ENCODE measurements at regions not wholly inside any gene's neighbourhood (a gene's known extent, or its start where the extent isn't known, plus 50 kb on each side); places are given as distances from the start of the nearest gene placed in this dataset.
"Not testable (repeated sequence)": the region's sequence is repeated elsewhere in the genome, so short reads cannot be mapped to it uniquely, and the experiment has no call there.

DNA sequence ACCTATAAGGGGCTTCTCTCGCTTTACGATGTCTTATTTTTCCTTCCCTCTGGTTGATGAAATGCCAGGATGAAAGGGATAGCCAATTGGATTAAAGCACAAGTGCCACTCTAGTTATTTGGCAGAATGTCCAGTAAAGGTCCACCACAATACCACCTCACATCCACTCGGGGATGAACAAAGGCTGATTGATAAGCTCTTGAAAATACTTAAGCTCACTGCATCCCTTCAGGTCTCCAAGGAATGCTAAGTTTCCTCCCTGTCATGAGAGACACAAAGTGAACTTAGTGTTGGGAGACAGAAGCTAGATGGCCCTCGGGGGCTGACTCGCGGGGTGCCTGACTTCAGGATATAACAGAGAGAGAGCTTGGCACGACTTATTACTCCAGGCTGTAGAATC, 185.9 kb upstream of the ZNF644 start:
- not testable (repeated sequence) for H3K9me3 Mint-ChIP-seq, H3K4me3 Mint-ChIP-seq, H3K27ac Mint-ChIP-seq

GRCh38 chr1:91204150-91204549, 182.3 kb upstream of the ZNF644 start:
- not testable (repeated sequence) for H3K27me3 Mint-ChIP-seq (ENCODE audit: low read depth, poor library complexity); H3K27ac Mint-ChIP-seq; DNase-seq; H3K9me3 Mint-ChIP-seq; H3K36me3 Mint-ChIP-seq (ENCODE audit: low read depth); H3K4me1 Mint-ChIP-seq; H3K4me3 Mint-ChIP-seq

More for the DNA sequence above, 185.9 kb upstream of the ZNF644 start:
- not testable (repeated sequence) for H3K36me3 Mint-ChIP-seq (ENCODE audit: low read depth); H3K4me1 Mint-ChIP-seq; DNase-seq; H3K27me3 Mint-ChIP-seq (ENCODE audit: low read depth, poor library complexity)

GRCh38 chr1:91201694-91202093, 179.9 kb upstream of the ZNF644 start:
- H3K27me3 Mint-ChIP-seq (ENCODE audit: low read depth, poor library complexity): peaks cover 7% of the 10 kb centered on the region
- no peaks in the 10 kb centered on the region for H3K9me3 Mint-ChIP-seq
- no peaks in the 10 kb centered on the region for H3K4me1 Mint-ChIP-seq
- no peak for TF ChIP-seq CTCF (IDR thresholded peaks at IDR 0.05)
- H3K36me3 Mint-ChIP-seq (ENCODE audit: low read depth): no peaks in the 10 kb centered on the region
- H3K27ac Mint-ChIP-seq: no peak overlapping the region
- H3K4me3 Mint-ChIP-seq: no peak overlapping the region
- no peak for DNase-seq

DNA sequence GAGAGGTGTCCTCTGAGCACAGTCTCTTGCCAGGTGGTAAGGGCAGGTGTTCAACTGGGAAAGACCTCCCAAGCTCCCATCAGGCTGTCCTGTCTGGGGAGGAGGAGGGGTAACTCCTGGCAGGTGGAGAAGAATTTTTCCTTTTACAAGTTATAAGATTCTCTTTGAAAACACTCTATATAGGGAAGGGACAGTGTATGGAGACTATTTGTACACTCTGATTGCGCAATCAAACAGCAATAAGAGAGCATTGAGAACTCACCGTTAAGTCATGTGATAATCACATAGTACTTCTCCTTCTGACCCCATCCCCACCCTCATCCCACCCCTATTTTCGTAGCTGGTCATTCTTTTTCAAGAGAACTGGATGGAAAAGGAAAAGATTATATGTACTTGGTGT, 179.3 kb upstream of the ZNF644 start:
- TF ChIP-seq CTCF (IDR thresholded peaks at IDR 0.05): no peak
- Mint-ChIP-seq H3K36me3 (ENCODE audit: low read depth) (no peaks in the 10 kb centered on the region), H3K27me3 (ENCODE audit: low read depth, poor library complexity) (peaks cover 7% of the 10 kb centered on the region), H3K9me3 (no peaks in the 10 kb centered on the region), H3K4me3 (no peak overlapping the region), H3K4me1 (no peaks in the 10 kb centered on the region), H3K27ac (no peak overlapping the region)
- no peak for DNase-seq

GRCh38 chr1:91200675-91201074, 178.8 kb upstream of the ZNF644 start:
- Mint-ChIP-seq H3K4me1 (no peaks in the 10 kb centered on the region), H3K4me3 (no peak overlapping the region), H3K9me3 (no peaks in the 10 kb centered on the region), H3K27ac (no peak overlapping the region), H3K27me3 (ENCODE audit: low read depth, poor library complexity) (peaks cover 7% of the 10 kb centered on the region), H3K36me3 (ENCODE audit: low read depth) (no peaks in the 10 kb centered on the region)
- no peak for DNase-seq
- no peak for TF ChIP-seq CTCF (IDR thresholded peaks at IDR 0.05)

DNA sequence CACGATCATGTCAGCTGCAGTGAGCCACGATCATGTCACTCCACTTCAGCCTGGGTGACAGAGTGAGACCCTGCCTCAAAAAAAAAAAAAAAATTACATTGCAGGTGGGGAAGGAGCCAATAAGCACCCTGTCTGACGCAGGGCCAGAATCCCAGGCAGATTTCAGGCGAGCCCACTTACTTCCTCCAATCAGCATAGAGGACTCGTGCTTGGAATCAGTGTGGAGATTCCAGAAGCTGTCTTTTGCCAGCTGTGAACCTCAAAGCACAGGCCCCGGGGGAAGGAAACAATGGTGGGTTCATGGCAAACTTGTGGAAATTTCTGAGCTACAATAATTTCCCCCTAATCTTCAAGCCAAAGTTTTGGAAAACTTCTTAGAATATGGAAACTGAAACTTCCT, 178.2 kb upstream of the ZNF644 start:
- no peak for DNase-seq
- no peaks in the 10 kb centered on the region for H3K36me3 Mint-ChIP-seq (ENCODE audit: low read depth)
- no peaks in the 10 kb centered on the region for H3K4me1 Mint-ChIP-seq
- no peak overlapping the region for H3K27ac Mint-ChIP-seq
- peaks cover 7% of the 10 kb centered on the region for H3K27me3 Mint-ChIP-seq (ENCODE audit: low read depth, poor library complexity)
- H3K9me3 Mint-ChIP-seq: no peaks in the 10 kb centered on the region
- TF ChIP-seq CTCF (IDR thresholded peaks at IDR 0.05): no peak
- H3K4me3 Mint-ChIP-seq: no peak overlapping the region

DNA sequence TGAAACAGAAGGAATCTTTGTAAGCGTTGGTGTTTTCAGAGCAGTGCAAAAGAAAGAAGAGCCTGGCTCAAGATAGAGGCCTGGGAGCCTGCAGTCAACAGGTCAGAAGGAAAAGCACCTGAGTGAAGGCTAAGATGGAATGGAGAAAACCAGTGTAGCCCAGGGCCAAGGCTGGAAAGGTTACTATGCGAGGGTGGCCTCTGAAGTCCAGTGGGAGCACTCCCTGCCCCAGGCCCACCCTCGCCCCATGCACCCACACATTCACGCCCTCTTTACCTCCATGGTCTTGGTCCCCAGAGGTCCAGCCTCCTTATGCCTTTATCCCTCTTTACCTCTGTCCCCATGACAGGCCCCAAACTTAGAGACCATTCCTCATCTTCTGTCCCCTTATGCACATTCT, 169.2 kb upstream of the ZNF644 start:
- Mint-ChIP-seq H3K36me3 (ENCODE audit: low read depth) (no peaks in the 10 kb centered on the region), H3K4me3 (no peak overlapping the region), H3K27ac (peak overlapping the region; percentile 27), H3K4me1 (peaks cover 4% of the 10 kb centered on the region), H3K27me3 (ENCODE audit: low read depth, poor library complexity) (peaks cover 13% of the 10 kb centered on the region), H3K9me3 (peaks cover 11% of the 10 kb centered on the region)
- DNase-seq: no peak
- TF ChIP-seq CTCF (IDR thresholded peaks at IDR 0.05): no peak
